HG02970 (cell line): ENCODE measurements at regions not wholly inside any gene's neighbourhood (a gene's known extent, or its start where the extent isn't known, plus 50 kb on each side); places are given as distances from the start of the nearest gene placed in this dataset.
"Not testable (repeated sequence)": the region's sequence is repeated elsewhere in the genome, so short reads cannot be mapped to it uniquely, and the experiment has no call there.

Source experiments
- ATAC-seq: cut with Tn5 transposase; IDR thresholded peaks from one replicate; pipeline ENCODE4 v1.9.1; 2021; ENCODE audit warnings: mild to moderate bottlenecking, moderate library complexity, moderate number of reproducible peaks; ENCODE audit not compliant: unreplicated experiment, low FRiP score

DNA sequence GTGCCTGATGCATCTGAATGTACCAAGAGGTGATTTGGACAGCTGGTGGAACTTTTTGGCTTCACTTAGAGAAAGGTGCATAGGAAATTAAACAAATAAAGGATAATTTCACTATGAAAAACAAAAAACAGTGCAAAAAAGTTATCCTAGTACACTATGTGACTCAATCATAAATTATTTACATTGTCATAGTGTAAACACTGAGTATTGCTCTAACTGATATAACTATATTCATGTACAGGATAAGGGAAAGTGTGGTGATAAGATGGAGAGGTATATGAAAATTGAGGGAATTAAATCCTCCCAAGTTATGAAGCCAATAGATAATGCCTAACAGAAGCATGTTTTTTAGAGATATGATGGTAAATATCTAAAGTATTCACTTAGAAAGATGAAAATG, 50.2 kb upstream of the CPNE4 start:
- ATAC-seq, result no peak

DNA sequence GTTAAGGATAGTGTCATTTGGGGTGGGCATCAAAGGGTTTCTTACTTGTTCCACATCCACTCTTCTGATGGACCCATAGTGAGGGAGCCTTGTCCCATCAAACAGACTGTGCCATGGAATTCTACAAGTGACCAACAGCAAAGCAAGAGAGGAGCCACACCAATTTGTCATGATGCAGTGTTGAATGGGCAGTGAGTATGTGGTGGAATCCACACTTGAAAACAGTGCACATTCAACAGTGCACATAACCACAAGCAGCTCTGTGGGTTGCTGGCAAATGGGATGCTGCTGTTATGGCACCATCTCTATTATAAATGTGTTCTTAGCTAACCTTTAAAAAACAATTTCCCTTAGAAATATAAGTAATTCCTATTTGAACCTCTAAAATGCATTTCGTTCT, 52.5 kb upstream of the CPNE4 start:
- ATAC-seq, result no peak

GRCh38 chr3:132088291-132088690, 53.5 kb upstream of the CPNE4 start:
- no peak for ATAC-seq

GRCh38 chr3:132090921-132091320, 56.1 kb upstream of the CPNE4 start:
- ATAC-seq, result no peak

DNA sequence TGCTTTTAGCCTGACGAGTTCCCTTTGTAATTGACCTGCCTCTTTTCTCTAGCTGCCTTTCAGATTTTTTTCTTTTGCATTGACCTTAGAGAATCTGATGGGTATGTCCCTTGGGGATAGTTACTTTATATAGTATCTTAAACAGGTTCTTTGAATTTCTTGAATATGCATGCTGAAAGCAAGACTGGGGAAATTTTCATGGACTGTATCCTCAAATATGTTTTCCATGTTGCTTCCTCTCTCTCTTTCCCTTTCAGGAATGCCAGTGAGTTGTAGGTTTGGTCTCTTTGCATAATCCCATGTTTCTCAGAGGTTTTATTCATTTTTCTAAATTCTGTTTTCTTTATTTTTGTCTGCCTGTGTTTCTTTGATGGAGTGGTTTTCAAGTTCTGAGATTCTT, 81.8 kb upstream of the CPNE4 start:
- no peak for ATAC-seq

GRCh38 chr3:132117642-132118041, 82.8 kb upstream of the CPNE4 start:
- ATAC-seq, result no peak

GRCh38 chr3:132119531-132119930, 84.7 kb upstream of the CPNE4 start:
- ATAC-seq, result no peak

DNA sequence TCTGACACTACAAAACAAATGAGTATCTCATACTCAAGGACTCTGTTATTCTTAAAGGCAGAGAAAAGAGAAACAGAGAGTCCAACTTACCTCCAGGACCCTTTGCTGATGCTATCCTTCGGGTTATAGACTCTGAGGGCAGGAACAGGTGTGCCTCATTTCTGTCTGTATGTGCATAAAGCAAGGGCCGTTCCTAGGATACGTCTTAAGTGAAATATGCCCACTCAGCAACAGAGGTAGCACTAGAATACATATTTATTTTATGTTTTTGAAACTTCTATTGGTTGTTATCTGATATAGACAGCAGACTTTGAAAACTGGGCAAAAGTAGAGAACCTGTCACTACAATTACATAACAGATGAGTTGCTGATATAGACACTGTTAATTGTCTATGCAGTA, 89.3 kb upstream of the CPNE4 start:
- no peak for ATAC-seq

DNA sequence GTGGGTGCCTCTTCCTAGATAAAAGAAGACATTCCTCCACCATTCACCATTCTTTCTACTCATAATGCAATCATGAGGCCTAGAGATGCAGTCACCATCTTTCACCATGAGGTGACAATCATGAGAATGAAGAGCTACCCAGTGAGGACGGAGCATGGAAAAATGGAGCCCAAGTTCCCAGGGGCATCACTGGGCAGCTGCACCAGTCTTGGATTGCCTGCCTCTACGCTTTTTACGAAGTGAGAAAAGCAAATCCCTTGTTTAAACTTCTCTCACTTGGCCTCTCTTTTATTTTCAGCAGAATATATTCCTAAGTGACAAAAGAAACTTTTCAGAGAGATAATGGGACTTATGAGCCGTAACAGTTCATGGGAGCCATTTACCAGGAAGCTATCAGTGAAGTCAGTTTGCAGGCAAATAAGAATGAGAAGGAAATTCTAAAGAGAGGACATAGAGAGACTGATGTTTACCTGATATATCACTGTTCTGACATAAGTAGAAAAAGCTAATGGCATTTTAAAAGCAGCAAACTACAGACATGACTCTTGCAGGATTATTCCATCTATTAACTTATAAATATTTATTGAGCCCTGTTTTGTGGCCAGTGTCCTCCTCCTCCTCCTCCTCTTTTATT, 90.0 kb upstream of the CPNE4 start:
- no peak for ATAC-seq

DNA sequence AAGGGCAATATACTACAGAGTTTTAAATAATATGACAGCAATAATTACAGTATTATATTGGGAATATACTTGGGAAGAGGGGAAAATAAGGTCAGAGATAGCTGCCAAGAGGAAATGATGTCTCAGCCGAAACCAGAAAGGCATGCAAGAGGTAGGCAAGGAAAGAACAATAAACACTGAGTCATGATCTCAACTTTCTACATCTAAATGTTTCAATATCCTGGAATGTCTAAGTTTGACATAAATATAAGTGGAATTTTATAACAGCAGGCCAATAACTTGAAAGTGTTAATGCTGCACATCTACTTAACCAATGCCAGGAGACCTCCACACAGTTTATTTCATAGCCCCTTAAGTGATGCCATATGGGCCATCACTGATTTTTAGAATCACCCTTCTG, 99.8 kb upstream of the CPNE4 start:
- no peak for ATAC-seq

DNA sequence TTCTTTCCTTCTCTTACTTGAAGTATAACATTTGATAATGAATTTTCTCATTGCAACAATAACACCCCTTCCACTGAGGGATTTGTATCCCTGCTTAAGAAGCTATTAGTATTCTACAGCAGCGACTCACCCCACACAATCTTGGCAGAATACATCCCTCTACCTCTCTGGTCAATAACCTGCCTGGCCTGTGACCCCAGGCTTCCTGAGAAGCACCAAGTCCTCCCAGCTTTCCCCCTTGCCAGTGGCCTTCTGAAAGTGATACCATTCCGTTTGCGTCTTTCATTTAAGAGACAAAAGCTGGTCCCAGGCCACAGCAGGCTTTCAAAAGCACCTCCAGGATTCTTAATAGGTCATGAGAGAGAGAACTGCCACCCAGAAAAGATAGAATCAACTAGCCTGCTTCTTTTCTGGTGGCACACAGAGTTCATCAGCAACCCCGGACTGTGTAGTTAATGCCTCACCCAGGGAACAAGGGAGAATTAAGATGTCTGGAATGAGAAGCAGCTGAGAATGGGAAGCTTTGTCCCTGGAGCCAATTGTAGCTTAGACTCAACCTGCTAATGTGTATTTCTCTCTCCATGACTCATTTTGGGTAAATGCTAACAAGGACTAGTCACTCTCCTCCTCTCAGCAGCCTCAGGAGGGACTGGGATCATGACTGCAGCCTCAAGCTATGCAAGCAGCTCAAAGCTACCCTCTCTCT, 101.0 kb upstream of the CPNE4 start:
- no peak for ATAC-seq

- no peak for ATAC-seq
Measured at GRCh38 chr3:132136334-132136716, 101.5 kb upstream of the CPNE4 start.

DNA sequence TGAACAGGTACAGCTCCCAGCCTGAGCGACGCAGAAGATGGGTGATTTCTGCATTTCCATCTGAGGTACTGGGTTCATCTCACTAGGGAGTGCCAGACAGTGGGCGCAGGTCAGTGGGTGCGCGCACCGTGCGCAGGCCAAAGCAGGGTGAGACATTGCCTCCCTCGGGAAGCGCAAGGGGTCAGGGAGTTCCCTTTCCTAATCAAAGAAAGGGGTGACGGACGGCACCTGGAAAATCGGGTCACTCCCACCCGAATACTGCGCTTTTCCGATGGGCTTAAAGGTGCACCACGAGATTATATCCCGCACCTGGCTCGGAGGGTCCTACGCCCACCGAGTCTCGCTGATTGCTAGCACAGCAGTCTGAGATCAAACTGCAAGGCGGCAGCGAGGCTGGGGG, 102.1 kb upstream of the CPNE4 start:
- not testable (repeated sequence) for ATAC-seq

- no peak for ATAC-seq
Measured at GRCh38 chr3:132145833-132146232, 111.0 kb upstream of the CPNE4 start.

GRCh38 chr3:132154619-132155018, 119.8 kb upstream of the CPNE4 start:
- ATAC-seq, result no peak

GRCh38 chr3:132159145-132159544, 124.3 kb upstream of the CPNE4 start:
- ATAC-seq, result no peak

DNA sequence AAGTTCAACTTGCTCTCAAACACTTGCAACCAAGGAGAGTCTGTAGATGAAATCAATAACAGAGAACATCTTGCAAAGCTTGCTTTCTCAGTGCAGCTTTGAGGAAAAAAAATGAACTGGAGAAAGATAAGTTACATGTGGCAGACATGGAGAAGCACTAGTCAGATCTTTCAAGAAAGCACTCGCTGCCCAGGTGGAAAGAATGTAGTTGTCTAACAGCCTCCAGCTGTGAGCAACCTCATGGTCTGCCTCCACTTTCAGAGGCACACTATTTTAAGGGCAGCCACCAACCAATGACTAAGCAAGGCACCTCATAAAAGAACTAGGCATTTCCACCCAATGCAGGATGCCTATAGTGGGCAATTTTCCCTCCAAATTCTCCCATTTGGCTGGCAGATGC, 125.4 kb upstream of the CPNE4 start:
- no peak for ATAC-seq

DNA sequence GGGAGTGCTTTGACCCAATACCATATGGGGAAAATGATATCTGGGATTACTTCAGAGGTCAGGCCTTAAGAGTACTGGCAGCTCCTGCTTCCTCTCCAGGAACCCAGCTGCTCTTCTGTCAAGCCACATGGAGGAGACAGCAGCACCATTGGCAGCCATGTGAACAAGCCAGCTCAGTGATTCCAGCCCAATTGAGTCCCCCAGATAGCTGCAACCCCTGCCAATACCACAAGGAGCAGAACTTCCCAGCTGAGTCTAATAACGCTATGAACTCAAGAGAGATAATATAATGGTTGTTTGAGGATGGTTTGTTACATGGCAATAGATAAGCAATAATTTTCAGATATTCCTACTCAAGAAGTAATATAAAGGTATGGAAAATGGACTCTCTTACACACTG, 126.8 kb upstream of the CPNE4 start:
- ATAC-seq, result no peak

- no peak for ATAC-seq
Measured at GRCh38 chr3:132164469-132165092, 129.8 kb upstream of the CPNE4 start.

DNA sequence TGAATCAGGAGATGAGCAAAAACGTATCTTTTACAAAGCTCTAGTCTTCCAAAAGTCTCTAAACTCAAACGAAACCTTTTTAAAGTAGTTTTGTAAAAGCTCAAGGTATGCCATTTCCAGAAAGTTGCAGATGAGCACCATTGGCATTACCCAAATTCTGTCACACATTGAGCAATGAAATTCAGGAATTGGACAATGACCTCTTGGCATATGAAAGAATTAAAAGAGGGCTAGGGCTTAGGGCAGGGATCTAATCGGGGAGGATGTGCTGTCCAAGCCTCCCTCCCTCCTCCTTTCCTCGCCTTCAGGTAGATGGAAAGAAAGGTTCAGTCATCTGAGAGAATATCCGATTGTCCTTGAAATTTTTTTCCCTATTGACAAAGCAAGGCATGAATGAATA, 133.1 kb upstream of the CPNE4 start:
- no peak for ATAC-seq

GRCh38 chr3:132174500-132174899, 139.7 kb upstream of the CPNE4 start:
- ATAC-seq, result no peak

DNA sequence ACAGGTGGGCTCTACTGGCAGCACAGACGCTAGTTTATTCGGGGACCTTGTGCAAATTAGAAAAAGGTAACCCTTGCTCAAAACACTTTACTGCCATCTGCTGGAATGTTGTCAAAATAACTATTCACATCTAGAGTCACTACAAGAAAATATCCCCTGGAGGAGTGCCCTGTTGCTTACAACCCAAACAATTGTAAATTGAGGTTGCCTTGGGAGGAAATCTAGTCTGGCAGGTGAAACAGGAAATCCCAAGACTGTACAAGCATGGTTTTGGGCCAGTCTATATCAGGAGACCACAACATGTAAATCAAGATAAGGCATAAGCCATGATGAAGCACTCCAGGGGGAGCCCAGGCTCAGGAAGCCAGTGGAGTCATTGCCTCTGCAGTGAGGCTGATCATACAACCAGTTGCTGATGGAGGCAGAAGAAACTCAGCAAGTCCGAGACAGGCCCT, 136.8 kb upstream of the ACP3 start:
- ATAC-seq, result no peak
